Transverse colon (tissue), 4 donors: ENCODE measurements at regions not wholly inside any gene's neighbourhood (a gene's known extent, or its start where the extent isn't known, plus 50 kb on each side); places are given as distances from the start of the nearest gene placed in this dataset.

Source experiments
- DNase-seq: peaks from one replicate; pipeline ENCODE4 v3.0.0-alpha.2; 2019
- H3K27ac ChIP-seq, 4 donors: fragments of 200-600 bp; sonication (generic); 2 replicates each; pipeline ENCODE4 v1.5.1; 2016 to 2018; ENCODE audit warnings: inconsistent platforms in 4 of 4
- H3K27me3 ChIP-seq: fragments of 200-600 bp; sonication (generic); 2 replicates; pipeline ENCODE4 v1.5.1; 2017; ENCODE audit warnings: inconsistent platforms
- H3K36me3 ChIP-seq, 4 donors: fragments of 200-600 bp; sonication (generic); 2 replicates each; pipeline ENCODE4 v1.5.1; 2017 to 2019; ENCODE audit warnings: inconsistent platforms in 4 of 4
- H3K4me1 ChIP-seq, 4 donors: fragments of 200-600 bp; sonication (generic); 2 replicates each; pipeline ENCODE4 v1.5.1; 2017 to 2020; ENCODE audit warnings: inconsistent platforms in 4 of 4
- H3K4me3 ChIP-seq, 4 donors: fragments of 200-600 bp; sonication (generic); 1 replicate in 1 of 4; 2 replicates in 3 of 4; pipeline versions ENCODE4 v1.5.1 to v1.6.1; 2017 to 2019; ENCODE audit warnings: inconsistent platforms in 4 of 4
- H3K9me3 ChIP-seq, 2 donors: fragments of 200-600 bp; sonication (generic); 2 replicates each; pipeline ENCODE4 v1.5.1; 2017 to 2019; ENCODE audit warnings: inconsistent platforms in 2 of 2
- EP300 ChIP-seq: sonication (generic); formaldehyde crosslinking; IDR thresholded peaks from one replicate; pipeline ENCODE4 v1.6.1; 2017; ENCODE audit warnings: antibody characterized with exemption, low read depth
- POLR2A ChIP-seq: fragments of 450-650 bp; IDR thresholded peaks from one replicate; pipeline ENCODE4 v1.6.1; 2016; ENCODE audit warnings: antibody characterized with exemption, mild to moderate bottlenecking, moderate library complexity
- POLR2AphosphoS5 ChIP-seq, 3 donors: sonication (generic); formaldehyde crosslinking; IDR thresholded peaks; one replicate each; pipeline ENCODE4 v1.6.1; 2016; ENCODE audit warnings: antibody characterized with exemption in 3 of 3
- WGBS, 2 donors: methylation state at CpG; one replicate each; pipeline ENCODE4 v1.1.5; 2018; ENCODE audit warnings: low coverage in 1 of 2; 5-methylcytosine and 5-hydroxymethylcytosine counted together
- in situ Hi-C, 4 donors: fragments of 200-750 bp; cut with MboI; loops; one replicate each; pipeline versions ENCODE4 v1.15.0 to v1.15.1; 2017; ENCODE audit warnings: low sequenced_read_pairs in 3 of 4, low pct_ligation_motif_present in 1 of 4, low pct_unique_long_range_greater_than_20kb in 1 of 4
- intact Hi-C: fragments of 100-400 bp; cut with DNase I; formaldehyde crosslinking; loops from one replicate; pipeline ENCODE4 v1.15.1; 2023; ENCODE audit warnings: low total_unique reads
- TF ChIP-seq, protein P1 (sequence below), 5 experiments: fragments of 200-600 bp in 3 of 5; fragments of 450-650 bp in 2 of 5; sonication (generic) in 3 of 5; IDR thresholded peaks; 1 replicate in 2 of 5; 2 replicates in 3 of 5; pipeline ENCODE4 v1.5.1; 2016 to 2017; ENCODE audit warnings: antibody characterized with exemption in 5 of 5, inconsistent platforms in 3 of 5, mild to moderate bottlenecking in 2 of 5, moderate library complexity in 1 of 5

DNA sequence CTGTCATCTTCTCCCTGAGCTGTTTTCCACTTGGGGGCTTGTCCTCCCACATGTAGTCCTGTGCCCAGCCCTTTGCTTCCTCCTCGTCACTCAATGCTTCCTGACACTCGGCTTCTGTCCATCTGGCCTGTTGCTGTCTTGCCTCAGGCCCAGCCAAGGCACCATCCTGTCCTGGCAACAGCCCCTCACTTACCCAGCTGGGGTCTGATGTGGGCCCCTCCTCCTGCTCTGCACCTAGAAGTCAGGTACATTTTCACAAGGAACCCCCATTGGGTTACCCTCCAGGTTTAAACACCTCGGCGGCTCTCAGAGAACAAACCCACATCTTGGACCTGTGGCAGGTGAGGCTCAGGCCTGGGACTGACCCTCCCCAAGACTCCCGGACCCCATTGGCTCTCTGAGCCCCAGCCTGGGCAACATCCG, 784.8 kb downstream of the TBC1D22A start:
- WGBS, 2 donors = 59 to 61% methylated on average over 3 to 6 of the region's 6 CpGs
- intact Hi-C loops = no loop called here

DNA sequence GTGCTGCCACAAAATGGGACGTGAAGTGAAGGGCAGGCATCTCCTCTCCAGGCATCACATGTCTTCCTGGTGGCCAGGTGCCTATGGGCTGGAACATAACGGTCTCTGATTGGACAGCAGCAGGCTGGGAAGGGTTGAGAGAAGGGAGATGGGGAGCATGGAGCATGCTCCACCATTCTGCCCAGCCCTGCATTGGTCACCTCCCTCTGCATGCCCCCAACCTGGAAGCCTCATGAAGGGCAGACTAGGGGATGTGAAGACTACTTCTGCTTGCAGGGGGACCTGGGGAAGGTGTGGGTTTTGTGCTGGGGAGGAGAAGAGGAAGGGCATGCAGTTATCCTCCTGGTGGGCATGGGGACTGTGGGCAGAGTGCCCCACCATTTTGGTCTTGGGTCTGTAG, 782.2 kb downstream of the TBC1D22A start:
- no peaks in the 10 kb centered on the region for H3K9me3 ChIP-seq
- H3K27me3 ChIP-seq = no peaks in the 10 kb centered on the region
- no peaks in the 10 kb centered on the region for H3K36me3 ChIP-seq
- DNase-seq = no peak
- intact Hi-C loops = no loop called here
- H3K27ac ChIP-seq = no peak overlapping the region
- no peak overlapping the region for H3K4me3 ChIP-seq
- H3K4me1 ChIP-seq = no peaks in the 10 kb centered on the region
- in situ Hi-C loops = no loop called here
- WGBS, 2 donors = 67% methylated on average over 2 of the region's 2 CpGs; no CpG with 5 or more reads in 1 of the 2 donors
- TF ChIP-seq POLR2AphosphoS5 (IDR thresholded peaks at IDR 0.05) = no peak
- TF ChIP-seq, protein P1, sequence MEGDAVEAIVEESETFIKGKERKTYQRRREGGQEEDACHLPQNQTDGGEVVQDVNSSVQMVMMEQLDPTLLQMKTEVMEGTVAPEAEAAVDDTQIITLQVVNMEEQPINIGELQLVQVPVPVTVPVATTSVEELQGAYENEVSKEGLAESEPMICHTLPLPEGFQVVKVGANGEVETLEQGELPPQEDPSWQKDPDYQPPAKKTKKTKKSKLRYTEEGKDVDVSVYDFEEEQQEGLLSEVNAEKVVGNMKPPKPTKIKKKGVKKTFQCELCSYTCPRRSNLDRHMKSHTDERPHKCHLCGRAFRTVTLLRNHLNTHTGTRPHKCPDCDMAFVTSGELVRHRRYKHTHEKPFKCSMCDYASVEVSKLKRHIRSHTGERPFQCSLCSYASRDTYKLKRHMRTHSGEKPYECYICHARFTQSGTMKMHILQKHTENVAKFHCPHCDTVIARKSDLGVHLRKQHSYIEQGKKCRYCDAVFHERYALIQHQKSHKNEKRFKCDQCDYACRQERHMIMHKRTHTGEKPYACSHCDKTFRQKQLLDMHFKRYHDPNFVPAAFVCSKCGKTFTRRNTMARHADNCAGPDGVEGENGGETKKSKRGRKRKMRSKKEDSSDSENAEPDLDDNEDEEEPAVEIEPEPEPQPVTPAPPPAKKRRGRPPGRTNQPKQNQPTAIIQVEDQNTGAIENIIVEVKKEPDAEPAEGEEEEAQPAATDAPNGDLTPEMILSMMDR (IDR thresholded peaks at IDR 0.05) = no peak
- TF ChIP-seq EP300 = no peak
- no peak for TF ChIP-seq POLR2A

More for the DNA sequence above, 784.8 kb downstream of the TBC1D22A start:
- no peak overlapping the region for H3K27ac ChIP-seq
- no peaks in the 10 kb centered on the region for H3K4me1 ChIP-seq
- no peak for DNase-seq
- H3K27me3 ChIP-seq = no peaks in the 10 kb centered on the region
- in situ Hi-C loops = no loop called here
- TF ChIP-seq, protein P1 (IDR thresholded peaks at IDR 0.05) = no peak
- no peak for TF ChIP-seq POLR2A
- TF ChIP-seq EP300 = no peak
- TF ChIP-seq POLR2AphosphoS5 (IDR thresholded peaks at IDR 0.05) = no peak
- no peaks in the 10 kb centered on the region for H3K36me3 ChIP-seq
- H3K9me3 ChIP-seq = no peaks in the 10 kb centered on the region
- H3K4me3 ChIP-seq = no peak overlapping the region

DNA sequence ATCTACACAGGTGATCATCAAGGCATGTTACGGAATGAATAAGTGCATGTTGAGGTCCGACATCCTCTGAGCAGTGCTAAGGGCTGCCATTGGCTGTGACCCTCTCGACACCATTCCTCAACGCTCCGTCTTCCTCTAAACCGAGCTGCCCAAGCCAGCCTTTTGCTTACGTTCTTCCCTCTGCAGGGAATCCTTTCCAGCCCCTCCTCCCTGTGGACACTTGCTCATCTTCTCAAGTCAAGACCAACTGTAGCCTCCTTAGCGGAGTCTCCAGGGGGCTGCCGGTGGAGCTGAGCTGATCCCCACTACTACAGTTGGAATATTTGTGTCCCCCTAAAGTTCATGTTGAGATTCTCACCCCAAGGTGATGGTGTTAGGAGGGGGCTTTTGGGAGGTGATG, 781.0 kb downstream of the TBC1D22A start:
- DNase-seq = no peak
- Histone ChIP-seq H3K9me3 (no peaks in the 10 kb centered on the region), H3K27me3 (no peaks in the 10 kb centered on the region), H3K27ac (no peak overlapping the region), H3K36me3 (no peaks in the 10 kb centered on the region), H3K4me3 (no peak overlapping the region), H3K4me1 (no peaks in the 10 kb centered on the region)
- TF ChIP-seq EP300 (no peak), POLR2AphosphoS5 (IDR thresholded peaks at IDR 0.05) (no peak), POLR2A (no peak)
- TF ChIP-seq, protein P1 (IDR thresholded peaks at IDR 0.05) = no peak
- in situ Hi-C loops = no loop called here
- intact Hi-C loops = no loop called here
- 94 to 97% methylated on average over 6 to 9 of the region's 9 CpGs for WGBS, 2 donors

DNA sequence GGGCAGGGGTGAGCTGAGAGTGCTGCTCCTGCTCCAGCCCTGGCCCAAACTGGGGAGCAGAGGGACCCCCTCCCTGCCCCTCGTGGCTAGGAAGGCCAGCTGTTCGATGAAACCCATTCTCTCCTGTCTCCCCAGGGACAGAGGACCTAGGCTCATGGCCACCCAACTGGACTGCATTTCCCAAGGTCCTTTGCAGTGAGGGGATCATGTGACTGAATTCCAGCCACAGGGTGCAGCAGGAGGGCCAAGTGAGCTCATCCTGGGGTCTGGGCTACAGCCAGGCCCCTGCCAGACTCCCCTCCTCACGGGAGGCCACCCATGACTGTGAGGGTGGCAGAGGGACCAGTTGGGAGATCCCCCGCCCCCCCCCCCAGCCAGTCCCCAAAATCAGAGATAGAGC, 777.6 kb downstream of the TBC1D22A start:
- Histone ChIP-seq H3K9me3 (no peaks in the 10 kb centered on the region), H3K4me1 (no peaks in the 10 kb centered on the region), H3K4me3 (no peak overlapping the region), H3K36me3 (no peaks in the 10 kb centered on the region), H3K27ac (no peak overlapping the region), H3K27me3 (no peaks in the 10 kb centered on the region)
- DNase-seq = no peak
- 56% methylated on average over 4 of the region's 4 CpGs; no CpG with 5 or more reads in 1 of the 2 donors for WGBS, 2 donors
- TF ChIP-seq, protein P1 (IDR thresholded peaks at IDR 0.05) = no peak
- TF ChIP-seq EP300 (no peak), POLR2A (no peak), POLR2AphosphoS5 (IDR thresholded peaks at IDR 0.05) (no peak)
- in situ Hi-C loops = no loop called here
- intact Hi-C loops = no loop called here
